ENCODE measurements at regions not wholly inside any gene's neighbourhood (a gene's known extent, or its start where the extent isn't known, plus 50 kb on each side); places are given as distances from the start of the nearest gene placed in this dataset.

GRCh38 chr1:244289991-244290785, 161.5 kb downstream of the ADSS2 start:
- no peak for TF ChIP-seq CTCF (IDR thresholded peaks at IDR 0.05)
- no peak for TF ChIP-seq EP300 (IDR thresholded peaks at IDR 0.05)
- no peak for TF ChIP-seq POLR2A (IDR thresholded peaks at IDR 0.05)
- no peak for TF ChIP-seq POLR2AphosphoS5 (IDR thresholded peaks at IDR 0.05)
